IPS-NIHi7 (cell line): ENCODE measurements at regions not wholly inside any gene's neighbourhood (a gene's known extent, or its start where the extent isn't known, plus 50 kb on each side); places are given as distances from the start of the nearest gene placed in this dataset.

Experiments used
- DNase-seq: peaks from one replicate; pipeline ENCODE4 v3.0.0; 2012; ENCODE audit warnings: mixed read lengths; ENCODE audit errors: extremely low spot score

GRCh38 chr6:148240461-148240840 lies 102.2 kb upstream of the SASH1 start:
- DNase-seq = no peak

- no peak for DNase-seq
Measured at GRCh38 chr6:148240861-148241477, 101.7 kb upstream of the SASH1 start.

- DNase-seq = no peak
Measured at GRCh38 chr6:148242180-148242579, 100.5 kb upstream of the SASH1 start.

GRCh38 chr6:148244217-148244935 lies 98.3 kb upstream of the SASH1 start:
- DNase-seq = no peak

- no peak for DNase-seq
Measured at GRCh38 chr6:148247386-148248063, 95.1 kb upstream of the SASH1 start.

- DNase-seq = no peak
Measured at GRCh38 chr6:148249160-148249559, 93.5 kb upstream of the SASH1 start.

- DNase-seq = no peak
Measured at GRCh38 chr6:148249679-148250375, 92.8 kb upstream of the SASH1 start.

- DNase-seq = no peak
Measured at GRCh38 chr6:148250975-148251685, 91.5 kb upstream of the SASH1 start.

GRCh38 chr6:148251891-148252290 lies 90.7 kb upstream of the SASH1 start:
- no peak for DNase-seq

- no peak for DNase-seq
Measured at GRCh38 chr6:148257810-148258209, 84.8 kb upstream of the SASH1 start.

- no peak for DNase-seq
Measured at GRCh38 chr6:148258868-148259267, 83.8 kb upstream of the SASH1 start.

GRCh38 chr6:148261470-148261869 lies 81.2 kb upstream of the SASH1 start:
- no peak for DNase-seq

- no peak for DNase-seq
Measured at GRCh38 chr6:148263010-148263409, 79.6 kb upstream of the SASH1 start.

- DNase-seq = no peak
Measured at GRCh38 chr6:148263961-148264360, 78.7 kb upstream of the SASH1 start.

GRCh38 chr6:148265054-148265453 lies 77.6 kb upstream of the SASH1 start:
- no peak for DNase-seq

GRCh38 chr6:148269386-148269785 lies 73.3 kb upstream of the SASH1 start:
- no peak for DNase-seq

- DNase-seq = no peak
Measured at GRCh38 chr6:148271711-148272439, 70.8 kb upstream of the SASH1 start.

GRCh38 chr6:148272597-148272996 lies 70.0 kb upstream of the SASH1 start:
- DNase-seq = no peak

GRCh38 chr6:148273962-148274752 lies 68.5 kb upstream of the SASH1 start:
- DNase-seq = no peak

- no peak for DNase-seq
Measured at GRCh38 chr6:148274809-148275208, 67.8 kb upstream of the SASH1 start.
